Testis (tissue), 2 donors: ENCODE measurements at regions not wholly inside any gene's neighbourhood (a gene's known extent, or its start where the extent isn't known, plus 50 kb on each side); places are given as distances from the start of the nearest gene placed in this dataset.

ENCODE experiments used
- CTCF ChIP-seq, 3 experiments: fragments of 450-650 bp in 2 of 3; fragments of 200-600 bp in 1 of 3; sonication (generic) in 1 of 3; IDR thresholded peaks; one replicate each; pipeline ENCODE4 v1.5.1; 2016 to 2019; ENCODE audit warnings: antibody characterized with exemption in 3 of 3, mild to moderate bottlenecking in 2 of 3, moderate library complexity in 1 of 3
- POLR2A ChIP-seq: fragments of 450-650 bp; IDR thresholded peaks from one replicate; pipeline ENCODE4 v1.6.1; 2017; ENCODE audit warnings: antibody characterized with exemption, mild to moderate bottlenecking, moderate library complexity

DNA sequence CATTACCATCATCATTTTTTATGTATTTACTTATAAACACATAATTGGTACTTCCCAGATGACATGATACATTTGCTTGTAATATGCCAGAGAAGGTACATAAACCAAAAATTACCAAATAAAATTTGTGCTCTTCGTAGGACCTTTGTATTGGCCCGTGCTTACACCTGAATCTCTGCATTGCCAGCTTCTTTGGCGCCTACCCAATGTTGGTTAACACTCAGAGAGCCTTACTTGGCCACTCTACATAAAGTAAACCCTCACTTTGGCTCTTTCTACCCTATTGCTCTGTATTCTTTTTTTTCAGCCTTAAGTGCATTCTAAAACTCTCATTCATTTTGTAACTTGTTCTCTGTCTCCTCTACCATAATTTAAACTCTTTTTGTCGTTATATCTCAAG is 148.1 kb upstream of the ZNF608 start:
- TF ChIP-seq CTCF (IDR thresholded peaks at IDR 0.05) (no peak), POLR2A (no peak)
